AG10803 (cell line): ENCODE measurements at regions not wholly inside any gene's neighbourhood (a gene's known extent, or its start where the extent isn't known, plus 50 kb on each side); places are given as distances from the start of the nearest gene placed in this dataset.

Source experiments
- DNase-seq: peaks from one replicate; pipeline ENCODE4 v3.0.0; 2010; ENCODE audit warnings: low read depth
- H3K4me3 ChIP-seq: 2 replicates; pipeline ENCODE4 v1.5.1; 2011; ENCODE audit warnings: mild to moderate bottlenecking, low read length, control low read depth
- CTCF ChIP-seq: conservative IDR thresholded peaks from 2 replicates; pipeline ENCODE4 v1.5.1; 2011; ENCODE audit warnings: mild to moderate bottlenecking, low read length, control low read depth, inconsistent platforms

- peak; percentile 74 for DNase-seq
- no peak overlapping the region for H3K4me3 ChIP-seq
- no peak for TF ChIP-seq CTCF
Observed at GRCh38 chr16:55264949-55265348, 59.1 kb upstream of the IRX6 start.

GRCh38 chr16:55265926-55266325, 58.1 kb upstream of the IRX6 start:
- DNase-seq = no peak
- H3K4me3 ChIP-seq = no peak overlapping the region
- TF ChIP-seq CTCF = no peak

GRCh38 chr16:55271945-55272513, 52.0 kb upstream of the IRX6 start:
- no peak for DNase-seq
- no peak for TF ChIP-seq CTCF
- H3K4me3 ChIP-seq = no peak overlapping the region

GRCh38 chr16:55272744-55273143, 51.3 kb upstream of the IRX6 start:
- DNase-seq = no peak
- H3K4me3 ChIP-seq = no peak overlapping the region
- no peak for TF ChIP-seq CTCF

- no peak overlapping the region for H3K4me3 ChIP-seq
- TF ChIP-seq CTCF = no peak
- DNase-seq = no peak
Observed at GRCh38 chr16:55273356-55273755, 50.6 kb upstream of the IRX6 start.

GRCh38 chr16:55273959-55274358, 50.0 kb upstream of the IRX6 start:
- DNase-seq = no peak
- TF ChIP-seq CTCF = no peak
- H3K4me3 ChIP-seq = no peak overlapping the region
